ENCODE measurements at regions not wholly inside any gene's neighbourhood (a gene's known extent, or its start where the extent isn't known, plus 50 kb on each side); places are given as distances from the start of the nearest gene placed in this dataset.

DNA sequence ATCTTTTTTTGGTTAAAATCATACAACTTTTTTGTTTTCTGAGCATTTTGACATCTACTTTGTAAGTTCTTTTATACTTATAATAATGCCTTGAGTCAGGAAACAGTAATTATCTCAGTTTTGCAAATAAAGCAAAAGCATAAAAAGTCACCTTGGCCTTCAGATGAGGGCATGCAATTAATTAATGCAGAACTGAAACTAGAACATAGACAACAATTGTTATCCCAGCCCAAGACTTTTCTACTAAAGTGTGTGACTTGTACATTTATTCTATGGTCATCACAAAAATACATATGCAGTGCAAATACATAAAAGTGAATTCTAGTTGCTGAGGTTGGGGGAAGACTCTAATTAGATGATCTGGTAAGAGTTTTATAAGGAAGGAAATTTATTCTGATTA, 179.9 kb downstream of the ST8SIA4 start:
- Histone ChIP-seq H3K4me3 (no peak overlapping the region), H3K9me3 (ENCODE audit: low read depth) (no peaks in the 10 kb centered on the region), H3K4me1 (peaks cover 33% of the 10 kb centered on the region), H3K36me3 (no peaks in the 10 kb centered on the region), H2AFZ (replicated peaks) (no peak overlapping the region), H3K4me2 (peak overlapping the region; percentile 64), H3K27ac (peak overlapping the region; percentile 62), H3K9ac (no peak overlapping the region), H4K20me1 (ENCODE audit: low read depth) (no peaks in the 10 kb centered on the region), H3F3A (ENCODE audit: low read depth) (peaks cover 16% of the 10 kb centered on the region), H3K27me3 (no peaks in the 10 kb centered on the region), H3K79me2 (ENCODE audit: low read depth) (no peaks in the 10 kb centered on the region)
- Mint-ChIP-seq H3K27ac (no peak overlapping the region), H3K36me3 (no peaks in the 10 kb centered on the region), H3K9me3 (no peaks in the 10 kb centered on the region), H3K4me1 (peaks cover 24% of the 10 kb centered on the region), H3K4me3 (no peak overlapping the region), H3K27me3 (ENCODE audit: insufficient read depth, low read depth) (no peaks in the 10 kb centered on the region)
- TF ChIP-seq EZH2phosphoT487 (IDR thresholded peaks at IDR 0.05): no peak
- TF ChIP-seq EZH2 (IDR thresholded peaks at IDR 0.05): no peak
- TF ChIP-seq, protein P1, sequence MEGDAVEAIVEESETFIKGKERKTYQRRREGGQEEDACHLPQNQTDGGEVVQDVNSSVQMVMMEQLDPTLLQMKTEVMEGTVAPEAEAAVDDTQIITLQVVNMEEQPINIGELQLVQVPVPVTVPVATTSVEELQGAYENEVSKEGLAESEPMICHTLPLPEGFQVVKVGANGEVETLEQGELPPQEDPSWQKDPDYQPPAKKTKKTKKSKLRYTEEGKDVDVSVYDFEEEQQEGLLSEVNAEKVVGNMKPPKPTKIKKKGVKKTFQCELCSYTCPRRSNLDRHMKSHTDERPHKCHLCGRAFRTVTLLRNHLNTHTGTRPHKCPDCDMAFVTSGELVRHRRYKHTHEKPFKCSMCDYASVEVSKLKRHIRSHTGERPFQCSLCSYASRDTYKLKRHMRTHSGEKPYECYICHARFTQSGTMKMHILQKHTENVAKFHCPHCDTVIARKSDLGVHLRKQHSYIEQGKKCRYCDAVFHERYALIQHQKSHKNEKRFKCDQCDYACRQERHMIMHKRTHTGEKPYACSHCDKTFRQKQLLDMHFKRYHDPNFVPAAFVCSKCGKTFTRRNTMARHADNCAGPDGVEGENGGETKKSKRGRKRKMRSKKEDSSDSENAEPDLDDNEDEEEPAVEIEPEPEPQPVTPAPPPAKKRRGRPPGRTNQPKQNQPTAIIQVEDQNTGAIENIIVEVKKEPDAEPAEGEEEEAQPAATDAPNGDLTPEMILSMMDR (IDR thresholded peaks at IDR 0.05): no peak
- no peak for DNase-seq (ENCODE audit: low spot score)

DNA sequence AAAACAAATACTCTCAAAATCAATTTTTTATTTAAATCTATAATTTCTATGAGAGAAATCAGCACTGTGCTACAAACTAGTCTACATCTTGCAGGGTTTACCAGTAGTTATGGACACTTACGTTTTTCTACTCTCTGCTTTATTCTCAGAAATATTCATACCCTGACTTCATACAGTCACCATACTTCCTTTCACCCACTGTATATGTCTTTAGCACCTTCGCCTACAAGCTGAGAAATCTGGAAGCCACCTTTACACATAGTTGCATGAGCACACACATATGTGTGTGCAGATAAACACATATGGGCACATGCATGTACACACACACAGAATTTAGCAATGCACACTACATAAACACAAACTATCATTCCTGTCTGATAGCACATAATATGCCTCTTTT, 177.0 kb downstream of the ST8SIA4 start:
- no peaks in the 10 kb centered on the region for H4K20me1 ChIP-seq (ENCODE audit: low read depth)
- H3K9ac ChIP-seq: no peak overlapping the region
- H3K4me3 ChIP-seq: no peak overlapping the region
- peaks cover 24% of the 10 kb centered on the region for H3K4me1 Mint-ChIP-seq
- H3K4me1 ChIP-seq: peaks cover 29% of the 10 kb centered on the region
- H3K9me3 Mint-ChIP-seq: no peaks in the 10 kb centered on the region
- H3K27me3 ChIP-seq: no peaks in the 10 kb centered on the region
- H2AFZ ChIP-seq (replicated peaks): peak overlapping the region; percentile 48
- H3K9me3 ChIP-seq (ENCODE audit: low read depth): no peaks in the 10 kb centered on the region
- H3K79me2 ChIP-seq (ENCODE audit: low read depth): no peaks in the 10 kb centered on the region
- H3K4me2 ChIP-seq: no peak overlapping the region
- peaks cover 23% of the 10 kb centered on the region for H3F3A ChIP-seq (ENCODE audit: low read depth)
- no peaks in the 10 kb centered on the region for H3K36me3 Mint-ChIP-seq
- no peak for TF ChIP-seq EZH2 (IDR thresholded peaks at IDR 0.05)
- TF ChIP-seq, protein P1 (IDR thresholded peaks at IDR 0.05): no peak
- TF ChIP-seq EZH2phosphoT487 (IDR thresholded peaks at IDR 0.05): no peak
- no peak overlapping the region for H3K27ac ChIP-seq
- H3K27me3 Mint-ChIP-seq (ENCODE audit: insufficient read depth, low read depth): no peaks in the 10 kb centered on the region
- DNase-seq (ENCODE audit: low spot score): no peak
- H3K36me3 ChIP-seq: no peaks in the 10 kb centered on the region
- no peak overlapping the region for H3K4me3 Mint-ChIP-seq
- H3K27ac Mint-ChIP-seq: no peak overlapping the region

DNA sequence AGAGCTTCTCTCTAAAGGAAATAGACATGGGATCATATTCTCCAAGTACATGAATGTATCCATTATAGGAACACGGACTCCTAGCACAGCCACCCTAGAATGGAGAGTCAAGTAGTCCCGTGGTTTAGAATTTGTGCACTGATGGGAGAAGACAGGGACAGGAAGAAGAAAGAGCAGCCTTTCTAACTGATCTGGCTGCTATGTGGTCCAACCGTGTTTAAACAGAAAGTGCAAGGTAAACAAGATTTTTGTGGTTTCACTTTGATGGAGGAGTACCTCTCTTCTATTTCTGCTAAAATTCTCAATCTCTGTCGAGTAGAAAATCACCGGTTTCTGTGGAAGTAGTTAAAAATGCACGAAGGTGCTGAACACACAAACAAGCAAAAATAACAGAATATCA, 171.3 kb downstream of the ST8SIA4 start:
- no peaks in the 10 kb centered on the region for H3K9me3 Mint-ChIP-seq
- no peaks in the 10 kb centered on the region for H3K27me3 ChIP-seq
- H3K79me2 ChIP-seq (ENCODE audit: low read depth): no peaks in the 10 kb centered on the region
- H3K36me3 ChIP-seq: no peaks in the 10 kb centered on the region
- H3K4me2 ChIP-seq: no peak overlapping the region
- TF ChIP-seq EZH2phosphoT487 (IDR thresholded peaks at IDR 0.05) (no peak), EZH2 (IDR thresholded peaks at IDR 0.05) (no peak)
- TF ChIP-seq, protein P1 (IDR thresholded peaks at IDR 0.05): no peak
- H3K4me3 Mint-ChIP-seq: no peak overlapping the region
- no peaks in the 10 kb centered on the region for H3K9me3 ChIP-seq (ENCODE audit: low read depth)
- H4K20me1 ChIP-seq (ENCODE audit: low read depth): no peaks in the 10 kb centered on the region
- no peak for DNase-seq (ENCODE audit: low spot score)
- no peak overlapping the region for H3K27ac Mint-ChIP-seq
- no peak overlapping the region for H2AFZ ChIP-seq (replicated peaks)
- H3K27me3 Mint-ChIP-seq (ENCODE audit: insufficient read depth, low read depth): no peaks in the 10 kb centered on the region
- no peaks in the 10 kb centered on the region for H3K4me1 Mint-ChIP-seq
- no peak overlapping the region for H3K4me3 ChIP-seq
- H3F3A ChIP-seq (ENCODE audit: low read depth): peaks cover 11% of the 10 kb centered on the region
- no peaks in the 10 kb centered on the region for H3K4me1 ChIP-seq
- H3K36me3 Mint-ChIP-seq: no peaks in the 10 kb centered on the region
- no peak overlapping the region for H3K9ac ChIP-seq
- H3K27ac ChIP-seq: no peak overlapping the region

Data from neural progenitor cell (in vitro differentiated cells).